Kidney (tissue), 13 donors: ENCODE measurements at regions not wholly inside any gene's neighbourhood (a gene's known extent, or its start where the extent isn't known, plus 50 kb on each side); places are given as distances from the start of the nearest gene placed in this dataset.

Source experiments
- DNase-seq, 5 donors: peaks; one replicate each; pipeline ENCODE4 v3.0.0-alpha.2; 2013 to 2020
- FAIRE-seq: peaks from 2 replicates; lab custom pipeline; 2012; peaks lifted over from hg19 to GRCh38; lab: Jason Lieb, UNC
- H3K27ac ChIP-seq, 2 donors: one replicate each; pipeline ENCODE4 v1.7.0; 2013; ENCODE audit warnings: low read depth in 2 of 2, low read length in 2 of 2, inconsistent platforms in 1 of 2
- H3K27me3 ChIP-seq: one replicate; pipeline ENCODE4 v1.7.1; 2013; ENCODE audit warnings: low read length, inconsistent platforms; ENCODE audit not compliant: control insufficient read depth, insufficient read depth
- H3K36me3 ChIP-seq, 3 donors: one replicate each; pipeline versions ENCODE4 v1.7.0 to v1.7.1; 2013; ENCODE audit warnings: low read length in 3 of 3, control low read depth in 1 of 3, inconsistent platforms in 1 of 3; ENCODE audit not compliant: insufficient read depth in 3 of 3, control insufficient read depth in 2 of 3
- H3K4me1 ChIP-seq, 3 donors: one replicate each; pipeline versions ENCODE4 v1.7.0 to v1.7.1; 2013; ENCODE audit warnings: low read length in 3 of 3, inconsistent platforms in 1 of 3, low read depth in 1 of 3; ENCODE audit not compliant: control insufficient read depth in 2 of 3, insufficient read depth in 2 of 3
- H3K4me3 ChIP-seq, 3 donors: one replicate each; pipeline versions ENCODE4 v1.7.0 to v1.8.1; 2013; ENCODE audit warnings: low read length in 3 of 3, control low read depth in 1 of 3, inconsistent platforms in 1 of 3
- H3K9ac ChIP-seq, 3 donors: one replicate each; pipeline versions ENCODE4 v1.7.0 to v1.7.1; 2013; ENCODE audit warnings: low read length in 3 of 3, control low read depth in 1 of 3, inconsistent platforms in 1 of 3
- H3K9me3 ChIP-seq, 3 donors: one replicate each; pipeline versions ENCODE4 v1.7.0 to v1.7.1; 2013; ENCODE audit warnings: low read length in 3 of 3, control low read depth in 1 of 3, inconsistent platforms in 1 of 3; ENCODE audit not compliant: control insufficient read depth in 2 of 3, insufficient read depth in 1 of 3
- intact Hi-C: fragments of 100-400 bp; cut with DNase I; formaldehyde crosslinking; loops from one replicate; pipeline ENCODE4 v1.11.1; 2022
- TF ChIP-seq, protein P1 (sequence below): IDR thresholded peaks from 3 replicates; pipeline ENCODE4 v1.5.1; 2012; ENCODE audit warnings: mild to moderate bottlenecking, moderate library complexity, borderline replicate concordance; ENCODE audit not compliant: insufficient read depth; ENCODE audit errors: extremely low read depth
- donor health status: control.
- donor health status: control.
- donor health status: control.
- donor health status: control.
- donor health status: control.
- donor health status: DM: yes; HTN: yes; CAD: no.
- donor health status: Normal renal cell carcinoma (clear cell type).

DNA sequence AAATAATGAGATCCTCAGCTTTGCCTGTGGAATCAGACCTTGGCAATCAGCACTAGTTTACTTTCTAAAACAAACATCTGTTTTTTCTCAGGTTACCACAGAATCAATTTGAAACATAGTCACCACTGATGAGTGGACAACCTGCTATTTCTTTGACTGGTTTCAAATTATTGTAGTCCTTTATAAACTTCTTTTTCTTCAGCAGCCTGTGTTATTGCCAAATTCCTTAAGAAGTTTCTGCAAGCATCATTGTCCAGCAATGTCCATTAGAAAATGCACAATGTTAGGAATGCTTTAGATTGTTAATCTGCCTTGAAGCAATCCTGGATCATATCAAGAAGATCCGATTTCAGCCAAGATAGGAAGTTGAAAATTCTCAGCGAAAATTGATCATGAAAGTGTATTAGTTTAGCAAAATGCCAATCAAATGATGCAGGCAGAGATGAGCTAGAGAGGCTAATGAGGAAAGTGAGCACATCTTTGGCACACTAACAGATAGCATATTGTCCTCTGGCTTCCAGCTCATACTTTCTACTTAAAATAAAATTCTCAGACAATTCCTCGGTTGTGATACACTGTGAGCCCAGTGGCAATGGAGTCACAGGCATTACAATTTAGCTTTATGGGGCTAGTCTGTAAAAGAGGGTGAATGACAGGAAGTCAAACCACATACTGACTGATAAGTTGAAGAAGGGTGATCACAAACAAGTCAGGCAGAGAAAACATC is 270.6 kb downstream of the SLITRK6 start:
- H3K27ac ChIP-seq, result no peak overlapping the region
- H3K4me1 ChIP-seq, result no peaks in the 10 kb centered on the region
- no peak overlapping the region for H3K9ac ChIP-seq
- H3K27me3 ChIP-seq, result no peaks in the 10 kb centered on the region
- no peak for FAIRE-seq
- no peak for DNase-seq
- H3K36me3 ChIP-seq, result no peaks in the 10 kb centered on the region
- no peaks in the 10 kb centered on the region for H3K9me3 ChIP-seq
- TF ChIP-seq, protein P1, sequence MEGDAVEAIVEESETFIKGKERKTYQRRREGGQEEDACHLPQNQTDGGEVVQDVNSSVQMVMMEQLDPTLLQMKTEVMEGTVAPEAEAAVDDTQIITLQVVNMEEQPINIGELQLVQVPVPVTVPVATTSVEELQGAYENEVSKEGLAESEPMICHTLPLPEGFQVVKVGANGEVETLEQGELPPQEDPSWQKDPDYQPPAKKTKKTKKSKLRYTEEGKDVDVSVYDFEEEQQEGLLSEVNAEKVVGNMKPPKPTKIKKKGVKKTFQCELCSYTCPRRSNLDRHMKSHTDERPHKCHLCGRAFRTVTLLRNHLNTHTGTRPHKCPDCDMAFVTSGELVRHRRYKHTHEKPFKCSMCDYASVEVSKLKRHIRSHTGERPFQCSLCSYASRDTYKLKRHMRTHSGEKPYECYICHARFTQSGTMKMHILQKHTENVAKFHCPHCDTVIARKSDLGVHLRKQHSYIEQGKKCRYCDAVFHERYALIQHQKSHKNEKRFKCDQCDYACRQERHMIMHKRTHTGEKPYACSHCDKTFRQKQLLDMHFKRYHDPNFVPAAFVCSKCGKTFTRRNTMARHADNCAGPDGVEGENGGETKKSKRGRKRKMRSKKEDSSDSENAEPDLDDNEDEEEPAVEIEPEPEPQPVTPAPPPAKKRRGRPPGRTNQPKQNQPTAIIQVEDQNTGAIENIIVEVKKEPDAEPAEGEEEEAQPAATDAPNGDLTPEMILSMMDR, result no peak
- no peak overlapping the region for H3K4me3 ChIP-seq
- intact Hi-C loops, result no loop called here

GRCh38 chr13:85527316-85527715 is 271.9 kb downstream of the SLITRK6 start:
- intact Hi-C loops, result no loop called here
- H3K36me3 ChIP-seq, result no peaks in the 10 kb centered on the region
- DNase-seq, result no peak

GRCh38 chr13:85525411-85525810 is 273.8 kb downstream of the SLITRK6 start:
- intact Hi-C loops, result no loop called here
- H3K4me3 ChIP-seq, result no peak overlapping the region
- no peak for DNase-seq
- no peaks in the 10 kb centered on the region for H3K9me3 ChIP-seq
- no peaks in the 10 kb centered on the region for H3K4me1 ChIP-seq
- H3K27ac ChIP-seq, result no peak overlapping the region
- no peaks in the 10 kb centered on the region for H3K36me3 ChIP-seq
- H3K27me3 ChIP-seq, result no peaks in the 10 kb centered on the region
- no peak overlapping the region for H3K9ac ChIP-seq
- TF ChIP-seq, protein P1, result no peak
- no peak for FAIRE-seq

More at GRCh38 chr13:85527316-85527715, 271.9 kb downstream of the SLITRK6 start:
- H3K4me3 ChIP-seq, result no peak overlapping the region
- no peaks in the 10 kb centered on the region for H3K9me3 ChIP-seq
- no peak for FAIRE-seq
- H3K4me1 ChIP-seq, result no peaks in the 10 kb centered on the region
- H3K9ac ChIP-seq, result no peak overlapping the region
- TF ChIP-seq, protein P1, result no peak
- no peak overlapping the region for H3K27ac ChIP-seq
- H3K27me3 ChIP-seq, result no peaks in the 10 kb centered on the region
